Hepatocyte (in vitro differentiated cells): ENCODE measurements at regions not wholly inside any gene's neighbourhood (a gene's known extent, or its start where the extent isn't known, plus 50 kb on each side); places are given as distances from the start of the nearest gene placed in this dataset.

Source experiments
- DNase-seq: peaks from one replicate; pipeline ENCODE4 v3.0.0-alpha.2; 2016; ENCODE audit warnings: low spot score
- H2AFZ ChIP-seq: fragments of 200-600 bp; sonication (generic); 2 replicates; pipeline ENCODE4 v1.6.0; 2016; ENCODE audit warnings: antibody characterized with exemption, mild to moderate bottlenecking
- H3K27ac ChIP-seq: fragments of 200-600 bp; sonication (generic); 2 replicates; pipeline ENCODE4 v1.5.1; 2016; ENCODE audit warnings: mild to moderate bottlenecking
- H3K27me3 ChIP-seq: fragments of 200-600 bp; sonication (generic); 2 replicates; pipeline ENCODE4 v1.6.1; 2016
- H3K36me3 ChIP-seq: fragments of 200-600 bp; sonication (generic); replicated peaks from 2 replicates; pipeline ENCODE4 v1.5.1; 2016; ENCODE audit warnings: low read depth; ENCODE audit not compliant: insufficient read depth
- H3K4me1 ChIP-seq: fragments of 200-600 bp; sonication (generic); 2 replicates; pipeline ENCODE4 v1.5.1; 2016; ENCODE audit warnings: mild to moderate bottlenecking, moderate library complexity; ENCODE audit not compliant: insufficient read depth
- H3K4me2 ChIP-seq: fragments of 200-600 bp; sonication (generic); 2 replicates; pipeline ENCODE4 v1.6.0; 2016
- H3K4me3 ChIP-seq: fragments of 200-600 bp; sonication (generic); 2 replicates; pipeline ENCODE4 v1.5.1; 2016; ENCODE audit warnings: mild to moderate bottlenecking
- H3K79me2 ChIP-seq: fragments of 200-600 bp; sonication (generic); 2 replicates; pipeline ENCODE4 v1.6.0; 2017; ENCODE audit warnings: mild to moderate bottlenecking
- H3K9me2 ChIP-seq: fragments of 200-600 bp; sonication (generic); replicated peaks from 2 replicates; pipeline ENCODE4 v1.6.0; 2017; ENCODE audit warnings: mild to moderate bottlenecking; ENCODE audit not compliant: insufficient read depth
- H3K9me3 ChIP-seq: fragments of 200-600 bp; sonication (generic); 2 replicates; pipeline ENCODE4 v1.5.1; 2016; ENCODE audit warnings: low read depth, mild to moderate bottlenecking
- H4K20me1 ChIP-seq: fragments of 200-600 bp; sonication (generic); 2 replicates; pipeline ENCODE4 v1.6.0; 2016; ENCODE audit warnings: mild to moderate bottlenecking; ENCODE audit not compliant: insufficient read depth, poor library complexity, severe bottlenecking
- EZH2 ChIP-seq: fragments of 200-600 bp; sonication (generic); IDR thresholded peaks from 2 replicates; pipeline ENCODE4 v1.6.1; 2016; ENCODE audit warnings: antibody characterized with exemption, mild to moderate bottlenecking, borderline replicate concordance
- EZH2phosphoT487 ChIP-seq: fragments of 200-600 bp; sonication (generic); IDR thresholded peaks from one replicate; pipeline ENCODE4 v1.6.1; 2018; ENCODE audit warnings: antibody characterized with exemption, mild to moderate bottlenecking, low read depth, moderate library complexity; ENCODE audit not compliant: unreplicated experiment, severe bottlenecking
- WGBS: methylation state at CpG from one replicate; pipeline ENCODE4 v1.1.6; 2016; ENCODE audit warnings: low lambda C conversion rate; ENCODE audit errors: missing lambda C conversion rate; 5-methylcytosine and 5-hydroxymethylcytosine counted together
- TF ChIP-seq, protein P1 (sequence below): fragments of 200-600 bp; sonication (generic); IDR thresholded peaks from 2 replicates; pipeline ENCODE4 v1.5.1; 2016; ENCODE audit warnings: antibody characterized with exemption, mild to moderate bottlenecking; ENCODE audit not compliant: poor library complexity

DNA sequence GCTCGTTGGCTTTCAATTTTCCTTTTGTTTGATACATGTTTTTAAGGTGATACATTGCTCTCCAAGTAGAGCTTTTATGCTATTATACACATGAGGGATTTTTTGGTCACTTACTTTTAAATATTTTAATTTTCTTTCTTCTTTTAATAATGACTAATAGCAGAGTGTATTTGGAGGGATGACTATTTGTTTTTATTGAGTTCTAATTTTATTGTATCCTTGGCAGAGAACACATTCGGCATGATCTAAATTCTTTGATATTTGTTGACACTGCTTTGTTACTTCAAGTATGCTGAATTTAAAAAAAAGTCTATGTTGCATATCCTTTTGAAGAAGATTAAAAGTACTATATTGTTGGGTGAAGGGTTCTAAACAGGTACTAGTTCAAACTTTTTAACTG, 149.9 kb upstream of the PDZRN3 start:
- H3K79me2 ChIP-seq = no peaks in the 10 kb centered on the region
- no peak overlapping the region for H3K4me3 ChIP-seq
- no peak for DNase-seq
- no peaks in the 10 kb centered on the region for H3K9me2 ChIP-seq
- H3K27me3 ChIP-seq = no peaks in the 10 kb centered on the region
- TF ChIP-seq EZH2phosphoT487 = no peak
- TF ChIP-seq, protein P1, sequence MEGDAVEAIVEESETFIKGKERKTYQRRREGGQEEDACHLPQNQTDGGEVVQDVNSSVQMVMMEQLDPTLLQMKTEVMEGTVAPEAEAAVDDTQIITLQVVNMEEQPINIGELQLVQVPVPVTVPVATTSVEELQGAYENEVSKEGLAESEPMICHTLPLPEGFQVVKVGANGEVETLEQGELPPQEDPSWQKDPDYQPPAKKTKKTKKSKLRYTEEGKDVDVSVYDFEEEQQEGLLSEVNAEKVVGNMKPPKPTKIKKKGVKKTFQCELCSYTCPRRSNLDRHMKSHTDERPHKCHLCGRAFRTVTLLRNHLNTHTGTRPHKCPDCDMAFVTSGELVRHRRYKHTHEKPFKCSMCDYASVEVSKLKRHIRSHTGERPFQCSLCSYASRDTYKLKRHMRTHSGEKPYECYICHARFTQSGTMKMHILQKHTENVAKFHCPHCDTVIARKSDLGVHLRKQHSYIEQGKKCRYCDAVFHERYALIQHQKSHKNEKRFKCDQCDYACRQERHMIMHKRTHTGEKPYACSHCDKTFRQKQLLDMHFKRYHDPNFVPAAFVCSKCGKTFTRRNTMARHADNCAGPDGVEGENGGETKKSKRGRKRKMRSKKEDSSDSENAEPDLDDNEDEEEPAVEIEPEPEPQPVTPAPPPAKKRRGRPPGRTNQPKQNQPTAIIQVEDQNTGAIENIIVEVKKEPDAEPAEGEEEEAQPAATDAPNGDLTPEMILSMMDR = no peak
- no peak for TF ChIP-seq EZH2
- H2AFZ ChIP-seq = no peak overlapping the region
- no peaks in the 10 kb centered on the region for H3K4me1 ChIP-seq
- no peak overlapping the region for H3K27ac ChIP-seq
- H4K20me1 ChIP-seq = no peaks in the 10 kb centered on the region
- H3K4me2 ChIP-seq = no peak overlapping the region
- 55% methylated on average over 2 of the region's 2 CpGs for WGBS
- H3K36me3 ChIP-seq = no peaks in the 10 kb centered on the region
- H3K9me3 ChIP-seq = no peaks in the 10 kb centered on the region

DNA sequence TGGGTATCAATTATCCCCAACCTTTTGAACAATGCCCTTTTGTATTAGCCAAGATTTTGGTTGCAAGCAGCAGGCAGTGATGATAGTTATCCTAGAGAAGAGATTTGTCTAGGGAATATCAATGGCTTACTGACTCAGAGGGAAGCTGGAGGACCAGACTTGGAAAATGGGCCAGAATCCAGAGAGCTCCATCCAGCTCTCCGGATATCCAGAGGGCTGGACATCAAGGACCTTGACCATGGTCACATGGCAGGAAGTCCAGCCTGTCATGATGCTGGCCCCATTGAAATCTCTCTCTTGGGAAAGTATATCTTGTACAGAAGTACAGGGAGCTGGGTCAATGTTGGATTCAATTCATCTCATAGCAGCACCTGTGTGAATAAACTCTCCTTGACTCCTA, 148.5 kb upstream of the PDZRN3 start:
- Histone ChIP-seq H3K4me2 (no peak overlapping the region), H4K20me1 (no peaks in the 10 kb centered on the region), H3K4me1 (no peaks in the 10 kb centered on the region), H3K9me2 (no peaks in the 10 kb centered on the region), H3K4me3 (no peak overlapping the region), H3K36me3 (no peaks in the 10 kb centered on the region), H2AFZ (no peak overlapping the region), H3K27me3 (no peaks in the 10 kb centered on the region), H3K79me2 (no peaks in the 10 kb centered on the region), H3K27ac (peak overlapping the region; percentile 16), H3K9me3 (no peaks in the 10 kb centered on the region)
- WGBS = 100% methylated on average over 1 of the region's 1 CpG
- no peak for DNase-seq
- TF ChIP-seq EZH2 (no peak), EZH2phosphoT487 (no peak)
- TF ChIP-seq, protein P1 = no peak

DNA sequence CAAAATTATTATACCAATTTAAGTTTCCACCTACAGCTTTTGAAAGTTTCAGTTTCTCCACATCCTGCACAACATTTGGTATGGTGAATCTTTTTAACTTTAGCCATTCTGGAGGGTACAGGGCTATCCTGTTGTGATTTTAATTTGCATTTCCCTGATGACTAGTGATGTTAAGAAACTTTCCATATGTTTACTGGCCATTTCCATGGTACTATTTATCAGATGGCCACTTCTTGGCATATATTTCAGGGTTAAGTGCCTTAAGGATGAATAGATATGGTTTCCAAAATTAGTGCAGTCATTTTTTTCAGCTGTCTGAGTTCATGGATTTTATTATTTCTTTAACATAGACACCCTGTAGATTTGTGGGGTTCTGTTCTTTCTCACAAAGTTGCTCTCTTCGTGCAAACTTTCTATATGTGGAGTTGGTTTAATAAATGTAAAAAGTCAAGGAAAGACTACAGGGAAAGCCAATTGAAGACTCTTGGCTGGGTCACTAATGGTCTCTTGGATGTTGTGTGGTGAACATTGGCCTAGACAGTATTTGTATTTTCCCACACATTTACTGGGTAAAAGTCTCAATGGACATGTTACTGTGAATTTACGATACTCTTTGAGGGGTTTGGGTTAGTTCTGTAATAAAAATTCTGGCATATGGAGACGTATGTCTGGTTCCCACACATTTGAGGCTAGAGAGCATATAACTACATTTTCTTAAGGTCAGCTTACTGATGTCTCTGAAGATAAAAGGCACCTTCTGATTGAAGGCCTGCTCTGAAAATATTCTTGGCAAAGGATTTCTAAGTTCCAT, 147.5 kb upstream of the PDZRN3 start:
- Histone ChIP-seq H3K79me2 (no peaks in the 10 kb centered on the region), H4K20me1 (no peaks in the 10 kb centered on the region), H3K4me2 (no peak overlapping the region), H3K4me1 (no peaks in the 10 kb centered on the region), H3K27me3 (no peaks in the 10 kb centered on the region), H2AFZ (no peak overlapping the region), H3K27ac (peak overlapping the region; percentile 8), H3K4me3 (no peak overlapping the region), H3K9me2 (no peaks in the 10 kb centered on the region), H3K36me3 (no peaks in the 10 kb centered on the region), H3K9me3 (no peaks in the 10 kb centered on the region)
- DNase-seq = no peak
- WGBS = 66% methylated on average over 3 of the region's 3 CpGs
- TF ChIP-seq EZH2phosphoT487 = no peak
- TF ChIP-seq EZH2 = no peak
- TF ChIP-seq, protein P1 = no peak
